ENCODE measurements at regions not wholly inside any gene's neighbourhood (a gene's known extent, or its start where the extent isn't known, plus 50 kb on each side); places are given as distances from the start of the nearest gene placed in this dataset.

- Histone ChIP-seq H3K36me3 (no peaks in the 10 kb centered on the region), H3K27me3 (peaks cover 19% of the 10 kb centered on the region), H3K27ac (no peak overlapping the region), H3K4me1 (ENCODE audit: control insufficient read depth in 1 of 2, insufficient read depth in 1 of 2, low read depth in 1 of 2, low read length in 1 of 2) (no peaks in the 10 kb centered on the region), H3K4me3 (ENCODE audit: low read depth in 1 of 2, low read length in 1 of 2) (no peak overlapping the region), H3K9me3 (no peaks in the 10 kb centered on the region)
- TF ChIP-seq, protein P1, sequence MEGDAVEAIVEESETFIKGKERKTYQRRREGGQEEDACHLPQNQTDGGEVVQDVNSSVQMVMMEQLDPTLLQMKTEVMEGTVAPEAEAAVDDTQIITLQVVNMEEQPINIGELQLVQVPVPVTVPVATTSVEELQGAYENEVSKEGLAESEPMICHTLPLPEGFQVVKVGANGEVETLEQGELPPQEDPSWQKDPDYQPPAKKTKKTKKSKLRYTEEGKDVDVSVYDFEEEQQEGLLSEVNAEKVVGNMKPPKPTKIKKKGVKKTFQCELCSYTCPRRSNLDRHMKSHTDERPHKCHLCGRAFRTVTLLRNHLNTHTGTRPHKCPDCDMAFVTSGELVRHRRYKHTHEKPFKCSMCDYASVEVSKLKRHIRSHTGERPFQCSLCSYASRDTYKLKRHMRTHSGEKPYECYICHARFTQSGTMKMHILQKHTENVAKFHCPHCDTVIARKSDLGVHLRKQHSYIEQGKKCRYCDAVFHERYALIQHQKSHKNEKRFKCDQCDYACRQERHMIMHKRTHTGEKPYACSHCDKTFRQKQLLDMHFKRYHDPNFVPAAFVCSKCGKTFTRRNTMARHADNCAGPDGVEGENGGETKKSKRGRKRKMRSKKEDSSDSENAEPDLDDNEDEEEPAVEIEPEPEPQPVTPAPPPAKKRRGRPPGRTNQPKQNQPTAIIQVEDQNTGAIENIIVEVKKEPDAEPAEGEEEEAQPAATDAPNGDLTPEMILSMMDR (IDR thresholded peaks at IDR 0.05): no peak
Measured at GRCh38 chr16:85245307-85246172, 133.3 kb upstream of the CIBAR2 start.

- H3K9me3 ChIP-seq: no peaks in the 10 kb centered on the region
- H3K4me1 ChIP-seq (ENCODE audit: control insufficient read depth in 1 of 2, insufficient read depth in 1 of 2, low read depth in 1 of 2, low read length in 1 of 2): no peaks in the 10 kb centered on the region
- no peak overlapping the region for H3K4me3 ChIP-seq (ENCODE audit: low read depth in 1 of 2, low read length in 1 of 2)
- H3K36me3 ChIP-seq: no peaks in the 10 kb centered on the region
- H3K27ac ChIP-seq: no peak overlapping the region
- peaks cover 19% of the 10 kb centered on the region for H3K27me3 ChIP-seq
- TF ChIP-seq, protein P1 (IDR thresholded peaks at IDR 0.05): no peak
Measured at GRCh38 chr16:85246473-85246872, 134.2 kb upstream of the CIBAR2 start.

GRCh38 chr16:85246973-85247372, 134.7 kb upstream of the CIBAR2 start:
- TF ChIP-seq, protein P1 (IDR thresholded peaks at IDR 0.05): no peak
- H3K27ac ChIP-seq: no peak overlapping the region
- H3K27me3 ChIP-seq: peaks cover 19% of the 10 kb centered on the region
- H3K36me3 ChIP-seq: no peaks in the 10 kb centered on the region
- H3K4me3 ChIP-seq (ENCODE audit: low read depth in 1 of 2, low read length in 1 of 2): no peak overlapping the region
- H3K9me3 ChIP-seq: no peaks in the 10 kb centered on the region
- H3K4me1 ChIP-seq (ENCODE audit: control insufficient read depth in 1 of 2, insufficient read depth in 1 of 2, low read depth in 1 of 2, low read length in 1 of 2): no peaks in the 10 kb centered on the region

GRCh38 chr16:85248342-85248741, 136.1 kb upstream of the CIBAR2 start:
- H3K27me3 ChIP-seq: peaks cover 19% of the 10 kb centered on the region
- no peaks in the 10 kb centered on the region for H3K9me3 ChIP-seq
- no peaks in the 10 kb centered on the region for H3K36me3 ChIP-seq
- no peak overlapping the region for H3K4me3 ChIP-seq (ENCODE audit: low read depth in 1 of 2, low read length in 1 of 2)
- TF ChIP-seq, protein P1 (IDR thresholded peaks at IDR 0.05): no peak
- H3K4me1 ChIP-seq (ENCODE audit: control insufficient read depth in 1 of 2, insufficient read depth in 1 of 2, low read depth in 1 of 2, low read length in 1 of 2): no peaks in the 10 kb centered on the region
- H3K27ac ChIP-seq: no peak overlapping the region

DNA sequence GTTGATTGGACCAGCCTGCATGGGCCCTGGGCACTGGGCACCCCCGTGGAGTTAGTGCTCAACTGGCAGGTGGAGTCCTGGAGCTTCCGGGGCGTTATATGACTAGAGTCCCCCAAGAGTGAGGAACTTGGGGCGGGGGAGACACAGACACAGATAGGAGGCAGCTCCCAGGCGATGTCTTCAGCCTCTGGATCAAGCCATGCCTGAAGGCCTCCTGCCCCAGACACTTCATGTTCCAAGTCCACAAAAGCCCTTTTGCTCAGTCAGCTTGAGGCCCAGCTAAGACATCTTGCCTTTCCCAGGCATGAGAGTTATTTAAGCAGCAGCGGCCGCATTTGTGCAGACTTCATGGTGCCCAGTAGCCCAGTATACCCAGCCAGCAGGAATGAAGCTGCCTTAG, 136.6 kb upstream of the CIBAR2 start:
- TF ChIP-seq, protein P1 (IDR thresholded peaks at IDR 0.05): no peak
- Histone ChIP-seq H3K36me3 (no peaks in the 10 kb centered on the region), H3K4me3 (ENCODE audit: low read depth in 1 of 2, low read length in 1 of 2) (no peak overlapping the region), H3K27me3 (peaks cover 19% of the 10 kb centered on the region), H3K9me3 (no peaks in the 10 kb centered on the region), H3K27ac (no peak overlapping the region), H3K4me1 (ENCODE audit: control insufficient read depth in 1 of 2, insufficient read depth in 1 of 2, low read depth in 1 of 2, low read length in 1 of 2) (no peaks in the 10 kb centered on the region)
